Ramos (cell line): ENCODE measurements at regions not wholly inside any gene's neighbourhood (a gene's known extent, or its start where the extent isn't known, plus 50 kb on each side); places are given as distances from the start of the nearest gene placed in this dataset.

Source experiments
- in situ Hi-C: fragments of 300-500 bp; cut with MboI; formaldehyde crosslinking; loops from one replicate; pipeline ENCODE4 v1.14.3; 2022; ENCODE audit warnings: low sequenced_read_pairs; ENCODE audit not compliant: unreplicated experiment

GRCh38 chr14:87879389-87879788, 113.6 kb downstream of the GALC start:
- in situ Hi-C loops = no loop called here

GRCh38 chr14:87878959-87879358, 114.0 kb downstream of the GALC start:
- in situ Hi-C loops = no loop called here

GRCh38 chr14:87877877-87878276, 115.1 kb downstream of the GALC start:
- in situ Hi-C loops = no loop called here

- in situ Hi-C loops = no loop called here
These were observed 118.3 kb downstream of the GALC start for GRCh38 chr14:87874676-87875075.

GRCh38 chr14:87873741-87874140, 119.2 kb downstream of the GALC start:
- in situ Hi-C loops = no loop called here

GRCh38 chr14:87869619-87870583, 123.1 kb downstream of the GALC start:
- in situ Hi-C loops = no loop called here

GRCh38 chr14:87868920-87869319, 124.1 kb downstream of the GALC start:
- in situ Hi-C loops = no loop called here

GRCh38 chr14:87866116-87866515, 126.9 kb downstream of the GALC start:
- in situ Hi-C loops = no loop called here

- in situ Hi-C loops = no loop called here
These were observed 128.4 kb downstream of the GALC start for GRCh38 chr14:87864356-87865270.

GRCh38 chr14:87863047-87863446, 129.9 kb downstream of the GALC start:
- in situ Hi-C loops = no loop called here

GRCh38 chr14:87852107-87852506, 140.9 kb downstream of the GALC start:
- in situ Hi-C loops = no loop called here

- in situ Hi-C loops = no loop called here
These were observed 141.8 kb downstream of the GALC start for GRCh38 chr14:87851190-87851589.

- in situ Hi-C loops = no loop called here
These were observed 145.7 kb downstream of the GALC start for GRCh38 chr14:87847216-87847755.

- in situ Hi-C loops = no loop called here
These were observed 152.1 kb downstream of the GALC start for GRCh38 chr14:87840906-87841305.

- in situ Hi-C loops = no loop called here
These were observed 154.1 kb downstream of the GALC start for GRCh38 chr14:87838931-87839330.

GRCh38 chr14:87837296-87837695, 155.7 kb downstream of the GALC start:
- in situ Hi-C loops = no loop called here

GRCh38 chr14:87834594-87834993, 158.4 kb downstream of the GALC start:
- in situ Hi-C loops = no loop called here

GRCh38 chr14:87833026-87833425, 160.0 kb downstream of the GALC start:
- in situ Hi-C loops = no loop called here

- in situ Hi-C loops = no loop called here
These were observed 162.4 kb downstream of the GALC start for GRCh38 chr14:87830443-87831096.

- in situ Hi-C loops = no loop called here
These were observed 163.4 kb downstream of the GALC start for GRCh38 chr14:87829543-87829942.
